WTC11 (cell line): ENCODE measurements at regions not wholly inside any gene's neighbourhood (a gene's known extent, or its start where the extent isn't known, plus 50 kb on each side); places are given as distances from the start of the nearest gene placed in this dataset.

Source experiments
- ATAC-seq: fragments of 200-7000 bp; cut with Tn5 transposase; 2 replicates; pipeline ENCODE4 v1.10.0; 2021; ENCODE audit warnings: mild to moderate bottlenecking, moderate library complexity
- CTCF ChIA-PET: fragments of 300-600 bp; sonication (Branson Sonifier 250); formaldehyde crosslinking; loops from one replicate; lab custom pipeline; 2021; ENCODE audit warnings: antibody characterized with exemption; lab: Charles Lee
- POLR2A ChIA-PET: fragments of 350-600 bp; sonication (Branson Sonifier 250); formaldehyde crosslinking; loops from one replicate; lab custom pipeline; 2021; ENCODE audit warnings: antibody characterized with exemption; lab: Charles Lee
- DNase-seq: peaks from one replicate; pipeline ENCODE4 v3.0.0; 2021; ENCODE audit warnings: low spot score
- H3K27ac Mint-ChIP-seq: 2 replicates; pipeline ENCODE4 v1.8.0; 2021; ENCODE audit warnings: mixed read lengths
- H3K27me3 Mint-ChIP-seq: 2 replicates; pipeline ENCODE4 v1.8.0; 2021; ENCODE audit warnings: low read depth, mild to moderate bottlenecking, moderate library complexity, mixed read lengths
- H3K36me3 Mint-ChIP-seq: 2 replicates; pipeline ENCODE4 v1.8.0; 2021; ENCODE audit warnings: mixed read lengths
- H3K4me1 Mint-ChIP-seq: 2 replicates; pipeline ENCODE4 v1.8.0; 2022; ENCODE audit warnings: mixed read lengths
- H3K4me3 Mint-ChIP-seq: 2 replicates; pipeline ENCODE4 v1.8.0; 2021; ENCODE audit warnings: mild to moderate bottlenecking, moderate library complexity, mixed read lengths
- H3K9me3 Mint-ChIP-seq: 2 replicates; pipeline ENCODE4 v1.8.0; 2021; ENCODE audit warnings: mixed read lengths
- ATF2 ChIP-seq: sonication (generic); formaldehyde crosslinking; IDR thresholded peaks from 2 replicates; pipeline ENCODE4 v1.8.1; 2022; ENCODE audit warnings: low read depth, missing genetic modification reagents, borderline replicate concordance
- CREM ChIP-seq: sonication (generic); formaldehyde crosslinking; IDR thresholded peaks from 2 replicates; pipeline ENCODE4 v1.8.1; 2022; ENCODE audit warnings: mild to moderate bottlenecking, missing genetic modification reagents, moderate library complexity
- E2F5 ChIP-seq: sonication (generic); formaldehyde crosslinking; IDR thresholded peaks from 2 replicates; pipeline ENCODE4 v1.8.1; 2022; ENCODE audit warnings: mild to moderate bottlenecking, moderate library complexity, missing genetic modification reagents
- ETV6 ChIP-seq: sonication (generic); formaldehyde crosslinking; IDR thresholded peaks from 2 replicates; pipeline ENCODE4 v1.8.1; 2022; ENCODE audit warnings: mild to moderate bottlenecking, missing genetic modification reagents
- HMGXB4 ChIP-seq: sonication (generic); formaldehyde crosslinking; IDR thresholded peaks from 2 replicates; pipeline ENCODE4 v1.8.1; 2023; ENCODE audit warnings: mild to moderate bottlenecking, moderate library complexity, missing genetic modification reagents
- IRF1 ChIP-seq: sonication (generic); formaldehyde crosslinking; IDR thresholded peaks from 2 replicates; pipeline ENCODE4 v1.8.0; 2023; ENCODE audit warnings: missing genetic modification reagents
- JAZF1 ChIP-seq: fragments of 250-450 bp; sonication (Bioruptor Pico); IDR thresholded peaks from 2 replicates; pipeline ENCODE4 v1.9.0; 2021; ENCODE audit warnings: moderate library complexity, mild to moderate bottlenecking, inconsistent platforms
- NFATC4 ChIP-seq: fragments of 250-450 bp; sonication (Bioruptor Pico); IDR thresholded peaks from 2 replicates; pipeline ENCODE4 v1.9.0; 2021; ENCODE audit warnings: mild to moderate bottlenecking
- TCF7 ChIP-seq: sonication (generic); formaldehyde crosslinking; IDR thresholded peaks from 2 replicates; pipeline ENCODE4 v1.8.0; 2022; ENCODE audit warnings: mild to moderate bottlenecking, low read depth, missing genetic modification reagents, moderate library complexity
- TEAD1 ChIP-seq: sonication (generic); formaldehyde crosslinking; IDR thresholded peaks from 2 replicates; pipeline ENCODE4 v1.8.0; 2022; ENCODE audit warnings: mild to moderate bottlenecking, missing genetic modification reagents
- TP53 ChIP-seq: sonication (generic); formaldehyde crosslinking; IDR thresholded peaks from 2 replicates; pipeline ENCODE4 v1.8.1; 2023; ENCODE audit warnings: mild to moderate bottlenecking, missing genetic modification reagents
- USF2 ChIP-seq: sonication (generic); formaldehyde crosslinking; IDR thresholded peaks from 2 replicates; pipeline ENCODE4 v1.8.1; 2023; ENCODE audit warnings: mild to moderate bottlenecking, missing genetic modification reagents, moderate library complexity
- ZBTB21 ChIP-seq: sonication (generic); formaldehyde crosslinking; IDR thresholded peaks from 2 replicates; pipeline ENCODE4 v1.8.1; 2023; ENCODE audit warnings: mild to moderate bottlenecking, missing genetic modification reagents, borderline replicate concordance
- ZNF121 ChIP-seq: sonication (generic); formaldehyde crosslinking; IDR thresholded peaks from 2 replicates; pipeline ENCODE4 v1.8.0; 2023; ENCODE audit warnings: missing genetic modification reagents
- ZNF219 ChIP-seq: sonication (generic); formaldehyde crosslinking; IDR thresholded peaks from 2 replicates; pipeline ENCODE4 v1.8.0; 2023; ENCODE audit warnings: missing genetic modification reagents, mild to moderate bottlenecking, borderline replicate concordance
- ZNF232 ChIP-seq: sonication (generic); formaldehyde crosslinking; IDR thresholded peaks from 2 replicates; pipeline ENCODE4 v1.8.0; 2022; ENCODE audit warnings: mild to moderate bottlenecking, missing genetic modification reagents
- ZNF512 ChIP-seq: sonication (generic); formaldehyde crosslinking; IDR thresholded peaks from 2 replicates; pipeline ENCODE4 v1.8.1; 2022; ENCODE audit warnings: missing genetic modification reagents, borderline replicate concordance
- ZNF671 ChIP-seq: fragments of 250-450 bp; sonication (Bioruptor Pico); IDR thresholded peaks from 2 replicates; pipeline ENCODE4 v1.8.0; 2021; ENCODE audit warnings: mild to moderate bottlenecking
- TF ChIP-seq, protein P1 (sequence below): fragments of 250-450 bp; sonication (Bioruptor Pico); conservative IDR thresholded peaks from 2 replicates; pipeline ENCODE4 v1.9.0; 2021; ENCODE audit warnings: mild to moderate bottlenecking
- TF ChIP-seq, protein P2 (sequence below): fragments of 250-450 bp; sonication (Bioruptor Pico); IDR thresholded peaks from 2 replicates; pipeline ENCODE4 v2.1.2; 2022; ENCODE audit warnings: mild to moderate bottlenecking, moderate library complexity

DNA sequence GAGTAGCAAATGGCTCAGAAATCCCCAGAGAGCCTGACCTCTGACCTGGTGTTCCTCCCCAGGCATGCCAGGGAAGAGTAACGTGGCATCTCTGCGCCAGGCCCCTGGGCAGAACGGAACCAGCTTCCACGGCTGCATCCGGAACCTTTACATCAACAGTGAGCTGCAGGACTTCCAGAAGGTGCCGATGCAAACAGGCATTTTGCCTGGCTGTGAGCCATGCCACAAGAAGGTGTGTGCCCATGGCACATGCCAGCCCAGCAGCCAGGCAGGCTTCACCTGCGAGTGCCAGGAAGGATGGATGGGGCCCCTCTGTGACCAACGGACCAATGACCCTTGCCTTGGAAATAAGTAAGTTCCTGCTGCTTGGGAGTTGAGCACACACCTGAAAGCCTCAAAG lies 83.4 kb upstream of the PACRGL start (continued):
- TF ChIP-seq USF2 (CRISPR knock-in tag) (no peak), ATF2 (CRISPR knock-in tag) (no peak), ZNF232 (CRISPR knock-in tag) (no peak)

DNA sequence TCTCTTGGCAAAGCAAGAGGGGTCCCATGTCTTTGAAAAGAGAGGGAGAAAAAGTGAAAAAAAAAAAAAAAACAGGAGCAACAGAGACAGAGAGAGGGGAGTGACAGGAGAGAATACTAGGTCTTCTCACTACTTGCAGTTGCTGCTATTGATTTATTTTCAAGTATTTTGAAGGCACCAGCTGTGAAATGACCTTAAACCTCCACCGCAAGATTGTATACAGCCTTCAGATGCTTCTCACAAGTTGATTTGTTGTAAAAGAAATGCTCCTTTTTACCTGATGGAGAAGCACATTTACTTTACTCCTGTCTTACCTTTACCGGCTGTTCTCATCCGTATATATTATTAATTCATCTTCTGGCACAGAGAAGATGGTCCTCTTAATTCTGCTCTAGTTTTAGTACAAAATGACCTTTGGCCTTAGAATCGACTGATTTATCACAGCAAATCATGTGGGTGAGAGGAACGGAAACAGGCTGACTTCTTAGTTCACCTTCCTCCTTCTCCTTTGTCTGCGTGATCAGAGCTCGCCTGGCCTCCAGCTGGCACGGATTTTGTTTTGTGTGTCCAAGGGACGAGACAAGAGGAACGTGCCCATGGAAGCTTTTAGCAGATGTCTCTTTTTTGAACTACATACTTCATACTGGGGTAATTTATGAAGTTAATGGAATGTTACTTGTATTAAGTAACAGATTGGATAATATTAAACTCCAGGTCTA lies 82.4 kb upstream of the PACRGL start:
- ChIA-PET CTCF (no interaction called here), POLR2A (no interaction called here)
- Mint-ChIP-seq H3K27ac (no peak overlapping the region), H3K27me3 (no peaks in the 10 kb centered on the region; the same call in 1 of the 2 replicates), H3K4me1 (peaks cover 52% of the 10 kb centered on the region), H3K4me3 (no peak overlapping the region), H3K9me3 (no peaks in the 10 kb centered on the region), H3K36me3 (no peaks in the 10 kb centered on the region)
- peak; percentile 31; the same call in 1 of the 2 replicates for ATAC-seq
- DNase-seq = no peak
- TF ChIP-seq ZBTB21 (no peak), TP53 (no peak), HMGXB4 (CRISPR knock-in tag) (no peak), ETV6 (no peak), CREM (CRISPR knock-in tag) (no peak), TEAD1 (CRISPR knock-in tag) (no peak), ZNF121 (no peak), ZNF232 (CRISPR knock-in tag) (no peak), TCF7 (no peak), ZNF512 (no peak), E2F5 (CRISPR knock-in tag) (no peak), NFATC4 (CRISPR knock-in tag) (no peak), IRF1 (CRISPR knock-in tag) (no peak), JAZF1 (CRISPR knock-in tag) (no peak), ZNF219 (no peak), ZNF671 (CRISPR knock-in tag) (no peak)
- TF ChIP-seq, protein P1, sequence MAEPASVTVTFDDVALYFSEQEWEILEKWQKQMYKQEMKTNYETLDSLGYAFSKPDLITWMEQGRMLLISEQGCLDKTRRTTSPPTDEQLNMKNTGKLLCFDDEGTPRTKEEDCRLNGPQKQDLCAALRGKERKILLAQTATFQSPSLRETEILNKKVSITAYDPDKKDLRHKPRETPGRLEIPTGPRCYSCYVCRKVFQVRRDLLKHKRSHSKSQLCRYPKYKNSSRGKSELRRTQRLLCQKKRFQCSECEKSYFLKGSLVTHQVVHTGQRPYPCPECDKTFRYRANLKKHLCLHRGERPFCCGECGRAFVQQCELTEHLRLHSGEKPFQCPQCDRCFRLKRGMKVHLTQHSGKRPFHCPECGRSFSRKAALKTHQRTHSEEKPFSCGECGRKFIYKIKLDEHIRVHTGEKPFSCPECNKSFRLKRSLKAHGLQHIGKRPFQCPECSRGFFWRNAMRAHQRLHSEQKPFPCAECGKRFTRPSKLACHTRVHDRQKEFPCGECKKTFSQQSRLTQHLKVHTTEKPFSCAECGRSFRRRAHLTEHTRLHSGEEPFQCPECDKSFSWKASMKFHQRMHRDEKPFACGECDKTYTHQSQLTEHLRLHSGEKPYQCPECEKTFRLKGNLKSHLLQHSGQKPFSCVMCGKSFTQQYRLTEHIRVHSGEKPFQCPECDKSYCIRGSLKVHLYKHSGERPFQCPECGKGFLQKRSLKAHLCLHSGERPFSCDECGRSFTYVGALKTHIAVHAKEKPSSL (CRISPR knock-in tag) = no peak
- TF ChIP-seq, protein P2, sequence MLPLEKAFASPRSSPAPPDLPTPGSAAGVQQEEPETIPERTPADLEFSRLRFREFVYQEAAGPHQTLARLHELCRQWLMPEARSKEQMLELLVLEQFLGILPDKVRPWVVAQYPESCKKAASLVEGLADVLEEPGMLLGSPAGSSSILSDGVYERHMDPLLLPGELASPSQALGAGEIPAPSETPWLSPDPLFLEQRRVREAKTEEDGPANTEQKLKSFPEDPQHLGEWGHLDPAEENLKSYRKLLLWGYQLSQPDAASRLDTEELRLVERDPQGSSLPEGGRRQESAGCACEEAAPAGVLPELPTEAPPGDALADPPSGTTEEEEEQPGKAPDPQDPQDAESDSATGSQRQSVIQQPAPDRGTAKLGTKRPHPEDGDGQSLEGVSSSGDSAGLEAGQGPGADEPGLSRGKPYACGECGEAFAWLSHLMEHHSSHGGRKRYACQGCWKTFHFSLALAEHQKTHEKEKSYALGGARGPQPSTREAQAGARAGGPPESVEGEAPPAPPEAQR = no peak
